Endothelial cell of umbilical vein (primary cell): ENCODE measurements at regions not wholly inside any gene's neighbourhood (a gene's known extent, or its start where the extent isn't known, plus 50 kb on each side); places are given as distances from the start of the nearest gene placed in this dataset.

ENCODE experiments used
- BruUV-seq: library from RNA; stranded (reverse); fragments of 400-500 nt; replicated peaks from 2 replicates; lab custom pipeline; 2021; lab: Mats Ljungman, UMichigan
- CTCF ChIA-PET: fragments of 300-600, 350-600 bp; sonication (Branson Sonifier 250); formaldehyde crosslinking; loops from one replicate; lab custom pipeline; 2021; ENCODE audit warnings: antibody characterized with exemption, inconsistent platforms; lab: Charles Lee
- POLR2A ChIA-PET: fragments of 300-600, 350-600 bp; sonication (Branson Sonifier 250); formaldehyde crosslinking; loops from one replicate; lab custom pipeline; 2021; ENCODE audit warnings: antibody characterized with exemption, inconsistent platforms; lab: Charles Lee
- DNase-seq: peaks from one replicate; pipeline ENCODE4 v3.0.0-alpha.2; 2011; ENCODE audit warnings: low read depth, low spot score
- FAIRE-seq: peaks from 2 replicates; lab custom pipeline; 2011; peaks lifted over from hg19 to GRCh38; lab: Jason Lieb, UNC
- H2AFZ ChIP-seq: 2 replicates; pipeline ENCODE4 v1.6.0; 2012; ENCODE audit warnings: low read depth, low read length, control low read depth, inconsistent platforms
- H3K27ac ChIP-seq: 2 replicates; pipeline ENCODE4 v1.5.1; 2011; ENCODE audit warnings: low read depth, mild to moderate bottlenecking, control low read depth, low read length, moderate library complexity; ENCODE audit not compliant: insufficient read depth
- H3K27me3 ChIP-seq, 2 experiments: 2 replicates each; pipeline versions ENCODE4 v1.6.0 to v1.6.1; 2011; ENCODE audit warnings: low read length in 2 of 2, mixed read lengths in 1 of 2; ENCODE audit not compliant: control insufficient read depth in 2 of 2, insufficient read depth in 2 of 2
- H3K36me3 ChIP-seq, 2 experiments: 2 replicates in 1 of 2; 3 replicates in 1 of 2; pipeline ENCODE4 v1.5.1; 2011; ENCODE audit warnings: low read length in 2 of 2, mild to moderate bottlenecking in 1 of 2, moderate library complexity in 1 of 2; ENCODE audit not compliant: control insufficient read depth in 2 of 2, insufficient read depth in 2 of 2; ENCODE audit errors: extremely low read depth in 1 of 2
- H3K4me1 ChIP-seq: 3 replicates; pipeline ENCODE4 v1.5.1; 2011; ENCODE audit warnings: mild to moderate bottlenecking, low read length; ENCODE audit not compliant: control insufficient read depth, insufficient read depth; ENCODE audit errors: extremely low read depth
- H3K4me2 ChIP-seq: 2 replicates; pipeline ENCODE4 v1.6.1; 2011; ENCODE audit warnings: low read length, control low read depth, mixed read lengths; ENCODE audit not compliant: insufficient read depth
- H3K4me3 ChIP-seq, 3 experiments: fragments of 200-600 bp in 1 of 3; sonication (generic), shearing (Covaris generic) in 1 of 3; replicated peaks in 1 of 3; 2 replicates each; pipeline ENCODE4 v1.5.1; 2011 to 2016; ENCODE audit warnings: control low read depth in 3 of 3, low read length in 3 of 3, mild to moderate bottlenecking in 2 of 3, inconsistent platforms in 1 of 3, low read depth in 1 of 3, moderate library complexity in 1 of 3; ENCODE audit not compliant: insufficient read depth in 1 of 3
- H3K79me2 ChIP-seq: 2 replicates; pipeline ENCODE4 v1.6.0; 2012; ENCODE audit warnings: low read length, inconsistent platforms; ENCODE audit not compliant: control insufficient read depth, insufficient read depth
- H3K9ac ChIP-seq: replicated peaks from 2 replicates; pipeline ENCODE3; 2011; ENCODE audit warnings: low read length, control low read depth; ENCODE audit not compliant: insufficient read depth; ENCODE audit errors: extremely low read depth
- H3K9me1 ChIP-seq: replicated peaks from 3 replicates; pipeline ENCODE4 v1.6.0; 2011; ENCODE audit warnings: mild to moderate bottlenecking, low read length; ENCODE audit not compliant: control insufficient read depth, insufficient read depth; ENCODE audit errors: extremely low read depth
- H3K9me3 ChIP-seq: replicated peaks from 2 replicates; pipeline ENCODE4 v1.5.1; 2012; ENCODE audit warnings: low read length, inconsistent platforms; ENCODE audit not compliant: control insufficient read depth, insufficient read depth
- H4K20me1 ChIP-seq: replicated peaks from 2 replicates; pipeline ENCODE3; 2011; ENCODE audit warnings: mild to moderate bottlenecking, low read length; ENCODE audit not compliant: control insufficient read depth, insufficient read depth; ENCODE audit errors: extremely low read depth
- CTCF ChIP-seq, 2 donors: IDR thresholded peaks; 1 replicate in 1 of 2; 2 replicates in 1 of 2; pipeline ENCODE4 v1.5.1; 2011; ENCODE audit warnings: low read length in 2 of 2, mild to moderate bottlenecking in 2 of 2, moderate library complexity in 2 of 2, control low read depth in 1 of 2, inconsistent platforms in 1 of 2, low read depth in 1 of 2; ENCODE audit not compliant: insufficient read depth in 1 of 2; ENCODE audit errors: extremely low read depth in 1 of 2
- EZH2 ChIP-seq: IDR thresholded peaks from 2 replicates; pipeline ENCODE4 v1.6.1; 2012; ENCODE audit warnings: borderline replicate concordance, low read depth, mild to moderate bottlenecking, moderate library complexity, low read length, inconsistent platforms; ENCODE audit not compliant: severe bottlenecking
- MYC ChIP-seq: IDR thresholded peaks from one replicate; pipeline ENCODE4 v1.6.1; 2011; ENCODE audit warnings: mild to moderate bottlenecking, low read depth, low read length
- POLR2AphosphoS5 ChIP-seq: IDR thresholded peaks from 2 replicates; pipeline ENCODE4 v1.6.1; 2012; ENCODE audit warnings: low read depth, mild to moderate bottlenecking, control low read depth, low read length, moderate library complexity; ENCODE audit not compliant: insufficient read depth
- dilution Hi-C: fragments of 300-500 bp; cut with MboI; formaldehyde crosslinking; loops from one replicate; pipeline ENCODE4 v1.15.0; 2019; ENCODE audit warnings: low sequenced_read_pairs; ENCODE audit not compliant: extremely low pct_ligation_motif_present
- intact Hi-C: fragments of 100-400 bp; cut with micrococcal nuclease; formaldehyde crosslinking; loops from one replicate; pipeline ENCODE4 v1.10.0; 2022

- DNase-seq (no peak), FAIRE-seq (no peak)
- Histone ChIP-seq H3K4me2 (no peak overlapping the region), H3K9me3 (no peaks in the 10 kb centered on the region), H3K27me3 (no peaks in the 10 kb centered on the region), H3K9me1 (no peaks in the 10 kb centered on the region), H3K4me1 (no peaks in the 10 kb centered on the region), H3K27ac (no peak overlapping the region), H3K79me2 (no peaks in the 10 kb centered on the region), H3K36me3 (no peaks in the 10 kb centered on the region), H3K4me3 (no peak overlapping the region), H2AFZ (no peak overlapping the region), H3K9ac (no peak overlapping the region), H4K20me1 (no peaks in the 10 kb centered on the region)
- POLR2A ChIA-PET = no interaction called here
- CTCF ChIA-PET = no interaction called here
- TF ChIP-seq EZH2 (no peak), CTCF (IDR thresholded peaks at IDR 0.05; ENCODE audit: extremely low read depth in 1 of 2, insufficient read depth in 1 of 2, low read depth in 1 of 2, low read length in 2 of 2) (no peak), POLR2AphosphoS5 (no peak)
- intact Hi-C loops (no loop called here), dilution Hi-C loops (no loop called here)
- no TSS peak for BruUV-seq
These were observed 187.8 kb downstream of the TOMM20 start for GRCh38 chr1:234940841-234941240.

- POLR2A ChIA-PET = interaction anchor here (0.7 kb wide), 1 partner anchor 330 kb away, joined by 4 read pairs; no protein-coding TSS in a partner anchor
These were observed 189.7 kb downstream of the TOMM20 start for GRCh38 chr1:234938924-234939323.

More at GRCh38 chr1:234938924-234939323, 189.7 kb downstream of the TOMM20 start:
- TF ChIP-seq POLR2AphosphoS5 (no peak), MYC (no peak), EZH2 (no peak)
- BruUV-seq = no TSS peak
- H3K9ac ChIP-seq = no peak overlapping the region
- H3K27ac ChIP-seq = no peak overlapping the region
- no peak overlapping the region for H3K4me2 ChIP-seq
- H4K20me1 ChIP-seq = no peaks in the 10 kb centered on the region
- no peaks in the 10 kb centered on the region for H3K9me1 ChIP-seq
- H3K79me2 ChIP-seq = no peaks in the 10 kb centered on the region
- dilution Hi-C loops (no loop called here), intact Hi-C loops (no loop called here)
- H3K4me1 ChIP-seq = peaks cover under 1% of the 10 kb centered on the region
- no peak for FAIRE-seq
- CTCF ChIA-PET = interaction anchor here (1.2 to 1.4 kb wide), 2 partner anchors 19 to 145 kb away, joined by 3 read pairs; no protein-coding TSS in a partner anchor
- H3K9me3 ChIP-seq = no peaks in the 10 kb centered on the region
- no peak for DNase-seq
- H3K27me3 ChIP-seq = no peaks in the 10 kb centered on the region
- H3K4me3 ChIP-seq = no peak overlapping the region
- no peak overlapping the region for H2AFZ ChIP-seq
- H3K36me3 ChIP-seq = no peaks in the 10 kb centered on the region
